ENCODE measurements at regions not wholly inside any gene's neighbourhood (a gene's known extent, or its start where the extent isn't known, plus 50 kb on each side); places are given as distances from the start of the nearest gene placed in this dataset.

DNA sequence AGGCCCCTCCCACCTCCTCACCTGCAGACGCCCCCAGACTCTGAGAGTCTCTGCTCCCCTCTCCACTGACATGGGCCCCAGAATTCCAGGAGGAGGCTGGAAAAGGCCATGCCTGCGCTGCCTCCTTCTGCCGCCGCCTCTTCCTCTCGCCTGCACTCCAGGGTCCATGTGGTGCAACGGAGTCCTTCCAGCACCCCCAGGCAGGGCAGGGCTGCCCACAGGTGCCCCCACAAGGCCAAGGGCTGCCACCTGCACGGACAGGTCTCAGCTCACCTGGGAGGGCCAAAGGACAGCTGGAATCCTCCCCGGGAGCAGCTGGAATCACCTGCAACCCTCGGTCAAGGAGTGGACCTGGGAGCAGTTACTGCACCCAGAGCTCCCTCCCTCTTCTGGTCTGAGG is 194.9 kb downstream of the RBFOX3 start:
- DNase-seq, result no peak

DNA sequence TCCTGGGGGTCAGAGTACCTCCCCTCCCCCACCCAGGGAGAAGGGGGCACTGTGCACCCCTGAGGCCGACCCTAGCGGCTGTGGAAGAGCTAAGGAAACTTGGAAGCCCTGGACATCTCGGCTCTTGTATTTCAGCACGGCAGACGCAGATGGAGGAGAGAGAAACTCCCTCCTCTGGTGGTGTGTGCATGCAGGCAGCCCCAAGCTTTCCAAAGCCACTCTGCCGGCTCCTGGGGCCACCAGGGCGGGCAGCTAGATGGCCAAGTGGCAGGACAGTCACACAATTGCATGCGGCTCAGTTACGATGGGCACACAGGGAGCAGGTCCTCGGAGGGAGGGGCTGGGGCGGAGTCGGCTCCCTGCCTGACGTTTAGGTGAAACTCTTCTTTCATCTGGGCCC is 195.5 kb downstream of the RBFOX3 start:
- DNase-seq, result no peak

DNA sequence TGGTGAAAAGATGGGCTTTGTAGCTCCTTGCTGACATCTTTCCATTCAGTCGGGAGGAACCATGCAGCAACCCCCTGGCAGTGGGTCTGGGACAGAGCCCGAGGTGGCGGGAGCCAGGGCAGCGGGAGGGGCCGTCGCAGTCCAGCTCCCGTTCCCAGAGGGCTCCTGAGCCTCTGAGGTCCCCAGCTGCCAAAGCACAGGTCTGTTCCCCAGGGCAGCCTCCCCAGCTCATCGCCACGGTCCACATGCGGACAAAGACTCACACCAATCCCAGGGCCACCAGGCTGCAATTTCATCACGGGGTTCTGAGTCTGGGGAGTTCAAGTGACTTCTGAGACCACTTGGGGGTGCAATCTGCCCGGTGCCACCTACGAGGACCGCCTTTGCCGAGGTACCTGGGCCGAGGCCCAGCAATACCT is 196.0 kb downstream of the RBFOX3 start:
- no peak for DNase-seq

DNA sequence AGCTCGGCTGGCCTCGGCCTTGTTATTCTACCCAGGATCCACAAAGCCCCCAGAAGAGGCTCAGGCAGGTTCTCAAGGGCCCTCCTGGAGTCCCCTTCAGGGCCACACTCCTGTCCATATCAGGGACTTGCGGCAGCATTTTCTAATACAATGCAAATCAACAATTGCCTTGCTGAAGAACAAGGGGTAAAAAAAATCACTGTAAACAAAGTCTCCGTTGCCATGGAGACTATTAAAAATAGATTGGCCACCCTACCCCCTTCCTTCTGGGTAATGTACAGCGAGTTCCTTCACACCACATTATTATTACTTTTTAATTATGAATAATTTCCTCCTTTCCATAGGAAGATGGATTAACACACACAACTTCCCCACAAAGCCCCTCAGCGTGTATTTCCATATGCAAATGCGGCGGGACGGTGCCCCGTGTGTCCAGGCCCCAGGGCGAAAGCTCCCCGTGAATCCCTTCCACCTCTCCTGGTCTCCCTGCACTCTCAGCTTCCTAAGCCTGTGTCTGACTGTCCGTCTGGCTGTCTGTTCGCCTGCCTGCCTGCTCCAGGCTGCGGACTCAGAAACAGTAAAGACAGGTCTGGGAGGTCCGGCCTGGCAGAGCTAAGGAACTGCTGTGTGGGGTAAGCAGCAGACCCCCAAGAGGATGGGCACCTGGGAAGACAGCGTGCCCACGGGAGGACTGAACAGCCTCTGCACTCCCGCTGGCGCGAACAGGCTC is 196.6 kb downstream of the RBFOX3 start:
- DNase-seq, result no peak

DNA sequence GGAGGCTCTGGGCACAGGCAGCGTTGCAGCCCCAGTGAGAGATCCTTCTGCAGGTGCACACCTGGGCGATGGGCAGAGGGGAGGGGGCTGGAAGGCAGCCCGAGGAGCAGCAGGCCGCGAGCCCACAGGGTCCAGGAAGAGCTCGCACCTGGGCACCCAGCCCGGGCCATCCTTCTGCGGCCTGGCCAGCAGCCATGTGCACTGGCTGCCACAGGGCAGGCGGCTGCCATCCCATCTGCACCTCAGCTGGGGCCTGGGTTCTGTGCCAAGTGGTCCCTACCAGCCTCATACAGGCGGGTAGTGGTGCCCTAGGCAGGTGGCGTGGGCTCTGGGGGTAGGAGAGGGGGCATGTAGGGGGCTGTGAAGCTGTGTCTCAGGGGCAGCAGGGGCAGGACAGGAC is 197.2 kb downstream of the RBFOX3 start:
- DNase-seq, result no peak

DNA sequence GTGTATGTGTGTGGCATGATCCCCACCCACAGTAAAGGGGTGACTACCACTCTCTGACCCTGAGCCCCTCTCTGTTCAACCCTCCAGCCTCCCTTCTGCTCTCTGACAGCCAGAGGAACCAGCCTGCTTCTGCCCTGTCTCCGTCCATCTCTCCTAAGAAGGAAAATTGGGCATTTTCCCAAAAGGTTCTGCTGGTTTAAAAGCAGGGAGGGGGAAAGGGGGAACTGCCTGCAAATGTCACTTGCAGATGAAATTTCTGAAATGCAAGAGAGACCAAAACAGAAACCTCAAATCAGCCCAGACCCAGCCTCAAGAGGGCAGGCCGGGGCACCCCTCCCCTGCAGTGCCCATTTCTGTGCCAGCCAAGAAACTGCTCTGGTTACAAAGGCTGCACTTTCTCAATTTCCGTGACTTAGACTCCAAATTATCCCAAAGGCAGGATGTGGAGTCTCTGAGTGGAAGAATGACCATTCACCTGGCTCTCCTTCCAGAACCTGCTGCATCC is 197.9 kb downstream of the RBFOX3 start:
- no peak for DNase-seq

DNA sequence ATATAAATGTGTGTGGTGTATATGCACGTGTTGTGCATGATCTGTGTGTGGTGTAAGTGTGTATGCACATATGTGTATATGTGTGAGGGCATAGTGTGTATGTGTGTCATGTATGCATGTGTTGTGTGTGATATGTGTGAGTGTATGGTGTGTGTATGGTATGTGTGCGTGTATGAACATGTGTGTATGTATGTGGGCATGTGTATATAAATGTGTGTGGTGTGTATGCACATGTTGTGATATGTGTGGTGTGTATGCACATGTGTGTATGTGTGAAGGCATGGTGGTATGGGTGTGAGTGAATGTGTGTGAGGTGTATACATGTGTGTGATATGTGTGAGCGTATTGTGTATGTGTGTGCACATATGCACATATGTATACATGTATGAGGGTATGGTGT is 198.7 kb downstream of the RBFOX3 start:
- DNase-seq, result no peak

DNA sequence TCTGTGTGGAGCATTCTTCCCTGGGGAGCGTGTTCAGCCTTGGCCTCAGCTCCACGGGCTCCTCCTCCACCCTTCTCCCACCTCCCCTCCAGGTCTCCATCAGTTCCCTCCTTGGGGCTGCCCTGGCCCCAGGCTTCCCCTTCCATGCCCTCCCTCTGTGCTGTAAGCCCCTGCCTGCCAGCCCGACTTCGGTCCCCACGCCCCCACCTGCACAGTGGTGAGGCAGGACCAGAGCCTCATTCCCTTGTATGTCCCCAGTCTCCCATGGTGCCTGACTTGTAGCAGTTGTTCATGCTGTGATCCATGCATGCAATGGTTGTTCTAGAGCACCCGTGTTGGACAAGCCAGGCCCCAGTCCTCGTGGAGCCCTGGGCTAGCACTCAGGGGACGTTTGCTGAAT is 199.4 kb downstream of the RBFOX3 start:
- no peak for DNase-seq

DNA sequence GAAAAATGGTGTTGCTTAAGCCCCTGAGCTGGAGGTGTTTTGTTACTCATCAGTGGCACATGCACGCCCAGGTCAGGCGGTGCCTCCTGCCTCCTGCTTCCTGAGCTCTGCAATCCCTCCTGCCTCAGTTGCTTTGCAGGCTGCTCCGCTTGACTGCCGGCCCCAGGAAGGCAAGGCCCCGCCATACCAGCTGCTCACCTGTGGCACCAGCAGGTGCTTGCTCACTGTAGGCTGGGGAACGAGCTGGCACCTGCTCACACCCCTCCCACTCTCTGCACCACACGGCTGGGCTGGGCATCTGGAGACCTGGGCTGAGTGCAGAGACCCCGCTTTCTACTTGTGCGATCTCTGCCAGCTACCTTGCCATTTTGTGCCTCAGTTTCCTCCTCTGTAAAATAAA is 200.2 kb downstream of the RBFOX3 start:
- DNase-seq, result no peak

DNA sequence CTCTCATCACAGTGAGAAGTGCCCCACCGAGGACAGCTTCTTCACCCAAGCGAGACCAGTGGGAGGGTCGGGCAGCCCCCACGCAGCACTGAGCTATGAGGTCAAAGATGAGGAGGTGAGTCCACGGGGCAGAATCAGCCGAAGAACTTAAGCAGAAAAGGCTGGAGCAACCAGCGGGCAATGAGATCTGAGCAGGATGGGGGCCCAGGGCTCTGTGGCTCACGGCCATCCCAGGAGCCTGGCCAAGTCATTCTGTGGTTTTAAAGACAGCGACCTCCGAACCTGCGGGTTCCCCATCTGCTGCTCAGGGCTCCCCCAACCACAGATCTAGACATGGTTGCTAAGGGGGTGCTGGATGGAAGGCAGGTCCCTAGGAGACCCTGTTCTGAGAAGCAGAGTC is 202.6 kb downstream of the RBFOX3 start:
- no peak for DNase-seq

DNA sequence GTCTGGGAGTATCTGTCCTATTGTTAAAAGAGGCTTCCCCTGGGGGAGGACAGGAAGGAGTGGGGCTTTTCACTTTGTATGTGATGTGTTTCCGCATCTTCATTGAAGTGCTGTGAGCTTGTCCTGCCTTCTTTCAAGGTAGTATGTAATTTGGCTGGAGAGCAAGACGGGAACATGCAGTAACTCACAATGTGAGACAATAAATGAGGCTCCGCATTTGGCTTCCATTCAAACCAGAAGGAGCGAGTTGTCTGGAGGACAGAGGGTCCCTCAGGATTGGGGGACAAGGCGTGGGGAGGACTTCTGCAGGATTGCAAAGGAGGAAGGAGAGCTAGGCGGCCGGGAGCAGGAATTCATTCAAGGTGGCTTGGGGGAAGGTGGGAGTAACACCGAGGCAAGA is 203.5 kb downstream of the RBFOX3 start:
- no peak for DNase-seq

DNA sequence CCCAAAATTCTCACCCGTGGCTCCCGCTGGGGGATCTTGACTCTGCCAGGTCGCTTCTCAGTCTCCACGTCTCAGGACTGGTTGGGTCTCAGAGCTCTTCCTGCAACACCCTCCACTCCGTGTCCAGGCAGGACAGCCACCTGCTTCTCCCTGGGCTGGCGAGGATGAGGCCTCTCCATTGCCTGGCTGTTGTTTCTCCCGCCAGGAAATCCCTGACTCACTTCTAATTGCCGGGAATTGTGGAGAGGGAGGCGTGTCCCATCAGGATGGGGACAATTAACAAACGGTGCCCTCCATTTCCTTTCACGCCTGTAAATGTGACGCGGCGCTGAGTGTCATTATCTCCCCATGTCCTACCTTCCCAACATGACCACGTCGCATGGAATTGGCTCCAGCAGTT is 204.5 kb downstream of the RBFOX3 start:
- no peak for DNase-seq

DNA sequence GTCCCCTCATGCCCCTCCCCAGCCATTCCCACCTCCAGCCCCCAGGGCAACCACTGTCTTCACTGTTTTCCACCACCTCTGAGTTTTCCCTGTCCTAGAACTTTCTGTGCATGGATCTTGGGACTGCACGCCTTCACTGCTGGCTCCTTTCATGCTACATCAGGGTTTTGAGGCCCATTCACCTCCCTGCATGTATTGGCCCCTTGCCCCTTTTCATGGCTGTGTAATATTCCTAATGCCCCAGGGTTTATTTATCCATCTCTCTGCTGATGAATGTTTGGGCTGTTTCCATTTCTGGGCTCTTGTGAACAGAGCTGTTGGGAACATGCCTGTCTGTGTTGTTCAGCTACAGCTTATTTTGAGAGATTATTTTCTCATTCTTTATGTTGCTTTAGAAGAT is 205.0 kb downstream of the RBFOX3 start:
- DNase-seq, result no peak

DNA sequence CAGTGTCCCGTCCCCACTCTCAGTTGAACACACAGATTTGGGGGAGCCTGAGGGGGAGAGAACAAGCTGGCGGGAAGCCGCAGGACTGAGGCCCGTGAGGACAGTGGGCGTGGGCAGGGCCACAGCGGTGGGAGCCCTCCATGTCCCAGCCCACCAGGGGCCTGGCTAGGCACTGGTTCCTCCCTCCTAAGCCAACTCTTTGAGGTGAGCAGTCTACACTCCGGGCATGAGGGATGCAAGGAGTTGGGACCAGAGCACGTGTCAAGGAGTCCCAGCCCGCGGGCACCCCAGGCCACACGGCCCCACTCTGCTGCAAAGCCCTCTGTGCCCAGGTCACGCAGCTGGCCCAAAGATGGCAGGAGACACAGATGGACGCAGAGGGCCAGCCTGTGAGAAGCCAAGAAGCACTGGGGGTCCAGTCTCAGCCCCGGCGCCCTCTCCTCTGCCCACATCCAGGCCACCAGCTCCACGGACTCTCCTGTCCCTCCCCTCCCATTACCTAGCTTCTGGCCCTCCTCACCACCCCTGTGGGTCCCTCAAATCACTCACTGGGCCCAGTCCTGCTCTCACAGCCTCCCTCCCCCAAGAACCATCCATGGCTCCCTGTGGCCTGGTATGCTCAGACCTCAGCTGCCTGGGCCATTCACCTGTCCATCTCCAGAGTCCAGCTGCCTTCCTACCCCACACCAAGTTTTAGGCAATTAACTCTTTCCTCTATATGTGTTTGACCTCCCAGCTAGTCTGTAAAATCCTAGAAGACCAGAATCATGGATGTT is 206.5 kb downstream of the RBFOX3 start:
- no peak for DNase-seq

DNA sequence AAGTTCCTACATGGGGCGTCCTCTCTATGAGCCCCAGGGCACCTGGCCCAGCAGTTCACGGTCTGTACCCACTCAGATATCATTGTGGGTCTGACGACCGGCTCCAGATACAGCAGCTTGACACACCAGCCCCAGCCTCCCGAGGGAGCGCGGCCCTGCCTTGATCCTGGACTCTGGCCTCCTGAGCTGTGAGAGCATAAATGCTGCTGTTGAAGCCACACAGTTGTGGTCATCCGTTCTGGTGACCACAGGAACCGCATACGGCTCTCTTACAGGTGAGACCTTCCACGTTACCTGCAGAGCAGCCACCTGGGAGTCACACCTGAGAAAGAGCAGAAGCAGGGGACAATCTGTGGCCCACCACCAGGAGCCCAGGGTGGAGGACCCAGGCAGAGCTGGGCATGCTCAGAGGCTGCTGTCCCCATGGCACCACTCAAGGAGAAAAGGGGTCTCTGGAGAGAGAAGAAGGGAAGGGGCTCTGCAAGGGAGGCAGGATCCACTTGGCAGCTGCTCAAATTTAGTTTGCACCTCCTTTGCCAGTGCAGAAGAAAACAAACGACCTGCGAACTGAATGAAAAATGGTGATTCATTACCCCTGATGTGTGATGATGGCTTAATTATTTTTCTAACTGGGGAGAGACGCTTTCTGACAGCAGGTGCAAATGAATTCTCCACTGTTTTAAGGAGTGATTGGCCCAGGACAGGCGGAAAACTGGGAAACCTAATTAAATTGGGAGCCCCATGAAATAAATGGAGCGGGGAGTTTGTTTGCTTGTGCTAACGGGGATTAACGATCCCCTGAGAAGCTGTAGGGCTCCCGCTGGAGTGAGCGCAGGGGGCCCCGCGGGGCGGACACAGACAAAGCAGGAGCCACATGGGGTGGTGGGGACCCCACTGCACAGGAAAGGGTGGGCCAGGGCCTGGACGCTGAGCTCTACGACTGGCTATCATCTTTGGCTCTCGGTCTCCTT is 208.9 kb downstream of the RBFOX3 start:
- DNase-seq, result no peak

DNA sequence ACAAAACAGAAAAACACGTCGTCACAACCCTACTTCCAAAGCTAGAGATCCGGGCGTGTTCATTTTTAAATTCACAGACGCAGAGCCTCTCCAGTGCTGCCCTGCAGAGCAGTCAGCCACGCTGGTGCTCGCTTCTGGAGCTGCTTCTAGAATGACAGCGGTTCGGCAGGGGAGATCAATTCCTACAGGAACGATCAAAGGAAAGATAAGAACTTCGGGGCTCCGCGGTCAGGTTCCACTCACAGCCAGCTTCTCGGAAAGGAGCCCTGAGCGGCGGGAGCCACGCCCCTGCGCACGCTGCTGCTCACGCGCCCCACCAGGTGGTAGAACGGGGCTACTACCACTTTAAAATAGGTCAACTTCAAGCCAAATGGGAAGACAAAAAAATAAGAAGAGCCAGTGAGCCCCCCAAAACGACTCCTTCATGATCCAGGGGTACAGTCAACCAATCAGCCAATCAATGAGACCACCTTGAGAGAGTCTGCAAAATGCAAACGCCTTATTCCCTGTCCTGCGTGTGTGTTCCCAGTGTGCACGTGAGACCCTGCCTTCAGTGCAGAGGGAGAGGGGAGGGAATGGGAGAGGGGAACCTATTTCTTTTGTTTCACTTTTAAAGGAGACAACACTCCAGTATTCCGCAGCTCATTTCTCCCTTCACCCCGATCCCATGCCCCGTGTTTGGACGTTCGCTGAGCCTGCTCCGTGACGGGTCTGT is 209.7 kb downstream of the RBFOX3 start:
- peak; percentile 66 to 75 for DNase-seq

DNA sequence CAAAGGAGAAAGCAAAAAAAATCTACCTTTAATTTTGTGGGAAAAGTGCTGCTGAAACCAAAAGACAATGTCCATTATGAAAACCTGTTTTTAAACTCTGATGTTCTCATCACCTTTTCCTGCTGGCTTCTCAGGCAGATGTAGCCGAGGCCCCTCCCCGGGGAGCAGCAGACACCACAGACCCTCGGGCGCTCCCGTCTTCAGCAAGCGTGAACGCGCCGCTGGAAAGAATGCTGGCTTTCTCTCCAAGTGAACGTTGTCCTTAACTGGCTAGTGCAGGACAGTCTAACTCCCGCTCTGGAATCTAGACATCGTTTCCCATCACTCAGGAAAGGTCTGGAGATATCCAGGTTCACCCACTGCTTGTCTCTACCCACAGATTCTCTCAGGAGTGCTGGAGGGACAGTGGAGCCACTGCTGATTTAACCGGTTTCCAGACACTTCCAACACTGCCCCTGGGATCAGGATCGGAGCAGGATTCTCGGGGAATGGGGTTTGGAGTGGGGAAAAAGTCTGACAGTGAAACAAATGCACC is 211.2 kb downstream of the RBFOX3 start:
- no peak for DNase-seq

DNA sequence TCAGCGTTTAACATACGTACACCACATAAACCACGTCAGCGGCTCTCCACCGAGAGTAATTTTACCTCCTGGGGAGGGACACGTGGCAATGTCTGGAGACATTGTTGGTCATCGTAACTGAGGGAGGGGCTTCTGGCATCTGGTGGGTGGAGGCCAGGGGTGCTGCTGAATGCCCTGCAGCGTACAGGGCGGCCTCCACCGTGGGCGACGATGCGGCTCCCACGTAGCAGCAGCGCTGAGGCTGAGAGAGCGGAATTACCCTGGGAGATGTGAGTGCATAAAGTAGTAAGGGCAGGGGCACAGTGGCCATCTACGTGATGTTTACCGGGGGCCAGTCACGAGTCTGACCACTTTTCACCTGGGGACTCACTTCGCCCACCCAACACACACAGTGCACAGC is 212.4 kb downstream of the RBFOX3 start:
- DNase-seq, result no peak

DNA sequence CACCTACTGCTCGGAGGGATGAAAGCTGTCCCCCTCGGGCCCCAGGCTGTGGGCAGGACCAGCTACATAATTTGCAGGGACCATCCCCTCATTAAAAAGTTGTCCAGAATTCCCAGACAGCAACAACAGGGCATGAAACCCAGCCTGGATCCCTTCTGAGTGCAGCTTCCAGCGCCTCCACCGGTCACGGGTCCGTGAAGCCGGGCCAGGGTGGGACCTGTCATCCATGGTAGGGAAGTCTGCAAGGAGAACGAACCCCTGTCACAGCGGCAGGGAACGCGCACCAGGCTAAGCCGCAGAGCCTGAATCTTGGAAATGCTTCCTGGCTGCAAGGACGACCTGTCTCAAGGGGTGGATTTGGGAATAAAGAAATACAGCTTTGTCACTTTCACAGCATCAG is 214.2 kb downstream of the RBFOX3 start:
- no peak for DNase-seq

DNA sequence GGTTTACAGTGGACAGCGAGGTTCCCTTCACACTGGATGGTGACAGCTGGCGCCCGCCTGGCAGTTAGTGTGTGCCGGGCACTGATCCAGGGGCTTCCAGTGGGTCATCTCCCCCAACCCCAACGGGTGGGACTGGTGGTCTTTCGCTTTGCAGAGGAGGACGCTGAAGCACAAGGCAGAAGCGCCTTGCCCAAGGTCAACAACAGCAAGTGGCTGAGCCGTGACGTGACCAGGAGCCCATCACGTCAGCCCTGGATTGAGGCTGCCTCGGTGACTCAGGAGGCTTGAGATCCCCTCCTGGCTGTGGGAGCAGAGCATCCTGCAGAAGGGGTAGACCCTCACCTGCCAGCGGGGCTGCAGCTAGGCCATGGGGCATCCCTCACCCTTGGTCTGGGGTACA is 215.3 kb downstream of the RBFOX3 start:
- no peak for DNase-seq

DNA sequence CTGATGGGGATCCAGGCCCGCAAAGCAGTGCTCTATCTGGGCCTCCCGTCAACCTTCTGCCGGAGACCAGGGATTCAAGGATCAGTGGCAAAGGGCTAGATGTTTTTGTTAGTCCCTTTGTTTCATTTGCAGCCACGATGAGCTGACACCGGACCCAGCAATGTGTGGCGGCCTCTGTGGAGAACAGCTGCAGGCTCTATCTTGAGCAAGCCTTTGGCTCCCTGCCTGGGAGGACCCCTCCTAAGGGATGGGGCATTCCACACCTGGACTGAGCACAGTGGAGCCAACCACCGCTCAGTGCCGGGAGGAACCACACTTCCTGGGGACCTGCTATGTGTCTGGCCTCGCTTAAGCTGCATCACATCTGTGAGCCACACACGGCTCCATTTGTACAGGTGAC is 215.8 kb downstream of the RBFOX3 start:
- DNase-seq, result no peak

DNA sequence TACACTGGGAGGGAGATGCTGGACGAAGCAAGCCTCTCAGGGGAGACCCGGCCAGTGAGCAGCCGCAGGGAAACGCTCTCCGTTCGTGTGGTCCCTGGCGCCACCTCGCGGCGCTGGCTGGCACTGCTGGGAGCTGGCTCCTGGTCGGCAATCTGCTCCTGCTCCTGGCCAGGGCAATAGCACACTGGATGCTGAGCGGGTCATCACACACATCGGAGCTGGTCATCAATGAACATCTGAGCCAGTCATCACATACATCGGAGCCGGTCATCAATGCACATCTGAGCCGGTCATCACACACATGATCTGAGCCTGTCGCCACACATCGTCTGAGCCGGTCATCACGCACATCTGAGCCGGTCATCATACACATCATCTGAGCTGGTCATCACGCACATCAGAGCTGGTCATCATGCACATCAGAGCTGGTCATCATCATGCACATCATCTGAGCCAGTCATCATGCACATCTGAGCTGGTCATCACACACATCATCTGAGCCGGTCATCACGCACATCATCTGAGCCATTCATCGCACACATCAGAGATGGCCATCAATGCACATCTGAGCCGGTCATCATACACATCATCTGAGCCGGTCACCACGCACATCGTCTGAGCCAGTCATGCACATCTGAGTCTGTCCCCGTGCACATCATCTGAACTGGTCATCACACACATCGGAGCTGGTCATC is 217.3 kb downstream of the RBFOX3 start:
- peak; percentile 43 to 65 for DNase-seq

Data from activated CD4-positive, alpha-beta T cell treated with anti-CD3 and anti-CD28 coated beads for 4 hours (primary cell).